SK-N-SH (cell line): ENCODE measurements at regions not wholly inside any gene's neighbourhood (a gene's known extent, or its start where the extent isn't known, plus 50 kb on each side); places are given as distances from the start of the nearest gene placed in this dataset.
A peak's percentile ranks its signal among the peaks of the same experiment; 100 is the strongest.

Experiments
- CTCF ChIA-PET: fragments of 300-600, 350-600 bp; formaldehyde crosslinking; extraction: SDS; loops from one replicate; lab custom pipeline; 2021; lab: Yijun Ruan, JAX
- POLR2A ChIA-PET: fragments of 350-600 bp; sonication (Branson Sonifier 250); formaldehyde crosslinking; extraction: SDS; loops from one replicate; lab custom pipeline; 2020; ENCODE audit warnings: antibody characterized with exemption, inconsistent platforms; lab: Yijun Ruan, JAX
- DNase-seq: peaks from one replicate; pipeline ENCODE4 v3.0.0; 2012
- H2AFZ ChIP-seq: fragments of 200-600 bp; sonication (generic); 2 replicates; pipeline ENCODE4 v1.8.1; 2016; ENCODE audit warnings: antibody characterized with exemption, mild to moderate bottlenecking, low read depth
- H3F3A ChIP-seq: fragments of 200-600 bp; sonication (generic); replicated peaks from 2 replicates; pipeline ENCODE3; 2016; ENCODE audit warnings: antibody characterized with exemption, mild to moderate bottlenecking; ENCODE audit not compliant: insufficient read depth
- H3K27ac ChIP-seq, 2 experiments: fragments of 200-500 bp in 1 of 2; fragments of 200-600 bp in 1 of 2; sonication (Bioruptor generic) in 1 of 2; sonication (generic), shearing (Covaris generic) in 1 of 2; 2 replicates each; pipeline versions ENCODE4 v1.5.1 to v1.6.1; 2014 to 2016; ENCODE audit warnings: low read depth in 2 of 2, inconsistent platforms in 1 of 2, low read length in 1 of 2, mild to moderate bottlenecking in 1 of 2, mixed read lengths in 1 of 2
- H3K27me3 ChIP-seq: fragments of 200-600 bp; sonication (generic), shearing (Covaris generic); 2 replicates; pipeline ENCODE4 v1.6.1; 2016; ENCODE audit warnings: mixed run types; ENCODE audit not compliant: insufficient read depth
- H3K36me3 ChIP-seq, 2 experiments: fragments of 200-500 bp in 1 of 2; fragments of 200-600 bp in 1 of 2; sonication (Bioruptor generic) in 1 of 2; sonication (generic) in 1 of 2; replicated peaks in 1 of 2; 2 replicates each; pipeline versions ENCODE3 to v1.5.1; 2014 to 2016; ENCODE audit warnings: low read length in 1 of 2, mild to moderate bottlenecking in 1 of 2; ENCODE audit not compliant: insufficient read depth in 2 of 2, control insufficient read depth in 1 of 2
- H3K4me1 ChIP-seq, 2 experiments: fragments of 200-500 bp in 1 of 2; fragments of 200-600 bp in 1 of 2; sonication (Bioruptor generic) in 1 of 2; sonication (generic), shearing (Covaris generic) in 1 of 2; 2 replicates each; pipeline versions ENCODE4 v1.5.1 to v1.6.1; 2014 to 2016; ENCODE audit warnings: low read depth in 1 of 2, low read length in 1 of 2, mixed run types in 1 of 2; ENCODE audit not compliant: insufficient read depth in 2 of 2, control insufficient read depth in 1 of 2
- H3K4me2 ChIP-seq: fragments of 200-600 bp; sonication (generic), shearing (Covaris generic); 2 replicates; pipeline ENCODE4 v1.6.1; 2017; ENCODE audit warnings: mixed run types
- H3K4me3 ChIP-seq, 2 experiments: fragments of 200-500 bp in 1 of 2; fragments of 200-600 bp in 1 of 2; sonication (Bioruptor generic) in 1 of 2; sonication (generic), shearing (Covaris generic) in 1 of 2; 2 replicates each; pipeline versions ENCODE4 v1.5.1 to v1.8.1; 2014 to 2016; ENCODE audit warnings: low read depth in 2 of 2, inconsistent platforms in 1 of 2, low read length in 1 of 2, mild to moderate bottlenecking in 1 of 2, mixed read lengths in 1 of 2, moderate library complexity in 1 of 2
- H3K79me2 ChIP-seq: fragments of 200-600 bp; sonication (generic); 2 replicates; pipeline ENCODE4 v1.8.1; 2017; ENCODE audit warnings: mild to moderate bottlenecking; ENCODE audit not compliant: insufficient read depth
- H3K9ac ChIP-seq: fragments of 200-600 bp; sonication (generic); 2 replicates; pipeline ENCODE4 v1.6.1; 2017; ENCODE audit warnings: mixed run types
- H3K9me2 ChIP-seq: fragments of 200-600 bp; sonication (generic); 2 replicates; pipeline ENCODE4 v1.6.1; 2017; ENCODE audit warnings: mixed run types
- H3K9me3 ChIP-seq: fragments of 200-600 bp; sonication (generic); 2 replicates; pipeline ENCODE4 v1.6.1; 2017; ENCODE audit warnings: mixed run types, mild to moderate bottlenecking, moderate library complexity
- H4K20me1 ChIP-seq: fragments of 200-600 bp; sonication (generic); 2 replicates; pipeline ENCODE4 v1.6.1; 2017; ENCODE audit warnings: mild to moderate bottlenecking, mixed run types; ENCODE audit not compliant: insufficient read depth
- CHD2 ChIP-seq: fragments of 150-350 bp; IDR thresholded peaks from 2 replicates; pipeline ENCODE4 v1.6.1; 2018; ENCODE audit warnings: low read length; ENCODE audit not compliant: partially characterized antibody
- ELF1 ChIP-seq: IDR thresholded peaks from 2 replicates; pipeline ENCODE4 v1.4.0; 2012
- EP300 ChIP-seq, 2 experiments: IDR thresholded peaks; 2 replicates each; pipeline versions ENCODE4 v1.4.0 to v1.6.1; 2012; ENCODE audit warnings: borderline replicate concordance in 1 of 2, low read depth in 1 of 2, low read length in 1 of 2
- FOXJ3 ChIP-seq: sonication (generic); formaldehyde crosslinking; IDR thresholded peaks from 2 replicates; pipeline ENCODE4 v1.5.1; 2020; ENCODE audit warnings: mild to moderate bottlenecking, missing genetic modification reagents
- GABPA ChIP-seq: IDR thresholded peaks from 2 replicates; pipeline ENCODE4 v1.4.0; 2012; ENCODE audit warnings: low read depth, mild to moderate bottlenecking
- GATA2 ChIP-seq: sonication (generic); formaldehyde crosslinking; IDR thresholded peaks from 2 replicates; pipeline ENCODE4 v1.5.0; 2020; ENCODE audit warnings: mild to moderate bottlenecking, missing genetic modification reagents
- MXI1 ChIP-seq: IDR thresholded peaks from 2 replicates; pipeline ENCODE4 v1.6.1; 2012; ENCODE audit warnings: mild to moderate bottlenecking, low read depth, low read length, improper control_type of control experiment
- NRF1 ChIP-seq: IDR thresholded peaks from 2 replicates; pipeline ENCODE4 v1.6.1; 2012; ENCODE audit warnings: low read depth, mild to moderate bottlenecking, low read length
- POLR2AphosphoS5 ChIP-seq: IDR thresholded peaks from 2 replicates; pipeline ENCODE4 v1.6.1; 2012; ENCODE audit warnings: low read depth, low read length
- RXRA ChIP-seq: IDR thresholded peaks from 2 replicates; pipeline ENCODE4 v1.4.0; 2012; ENCODE audit warnings: low read depth, mild to moderate bottlenecking, borderline replicate concordance
- SIN3A ChIP-seq: IDR thresholded peaks from 2 replicates; pipeline ENCODE4 v1.6.1; 2012; ENCODE audit warnings: low read depth, mild to moderate bottlenecking, low read length, moderate library complexity, borderline replicate concordance
- SMC3 ChIP-seq: IDR thresholded peaks from 2 replicates; pipeline ENCODE4 v1.6.1; 2012; ENCODE audit warnings: low read depth, low read length, improper control_type of control experiment
- TAF1 ChIP-seq: IDR thresholded peaks from 2 replicates; pipeline ENCODE4 v1.6.1; 2012; ENCODE audit warnings: low read depth, mild to moderate bottlenecking, low read length, moderate library complexity, borderline replicate concordance
- TEAD4 ChIP-seq: IDR thresholded peaks from 2 replicates; pipeline ENCODE4 v1.4.0; 2012; ENCODE audit warnings: mild to moderate bottlenecking, borderline replicate concordance; ENCODE audit not compliant: insufficient read depth
- YY1 ChIP-seq: IDR thresholded peaks from 2 replicates; pipeline ENCODE4 v1.4.0; 2012; ENCODE audit warnings: low read depth, mild to moderate bottlenecking
- WGBS: methylation state at CpG from one replicate; pipeline ENCODE4 v1.1.6; 2017; ENCODE audit warnings: low lambda C conversion rate; 5-methylcytosine and 5-hydroxymethylcytosine counted together
- TF ChIP-seq, protein P1 (sequence below): IDR thresholded peaks from 2 replicates; pipeline ENCODE4 v1.4.0; 2012; ENCODE audit warnings: low read depth, borderline replicate concordance
- TF ChIP-seq, protein P2 (sequence below): fragments of 150-350 bp; IDR thresholded peaks from 2 replicates; pipeline ENCODE4 v1.6.1; 2017; ENCODE audit warnings: antibody characterized with exemption, low read length, low read depth, borderline replicate concordance
- TF ChIP-seq, protein P3 (sequence below): IDR thresholded peaks from 2 replicates; pipeline ENCODE4 v1.4.0; 2012; ENCODE audit warnings: low read depth, borderline replicate concordance
- TF ChIP-seq, protein P4 (sequence below): IDR thresholded peaks from 2 replicates; pipeline ENCODE4 v1.4.0; 2012; ENCODE audit warnings: low read depth
- TF ChIP-seq, protein P5 (sequence below): fragments of 200-600 bp; sonication (generic); IDR thresholded peaks from 2 replicates; pipeline ENCODE4 v1.6.1; 2017; ENCODE audit warnings: antibody characterized with exemption, mild to moderate bottlenecking, moderate library complexity

DNA sequence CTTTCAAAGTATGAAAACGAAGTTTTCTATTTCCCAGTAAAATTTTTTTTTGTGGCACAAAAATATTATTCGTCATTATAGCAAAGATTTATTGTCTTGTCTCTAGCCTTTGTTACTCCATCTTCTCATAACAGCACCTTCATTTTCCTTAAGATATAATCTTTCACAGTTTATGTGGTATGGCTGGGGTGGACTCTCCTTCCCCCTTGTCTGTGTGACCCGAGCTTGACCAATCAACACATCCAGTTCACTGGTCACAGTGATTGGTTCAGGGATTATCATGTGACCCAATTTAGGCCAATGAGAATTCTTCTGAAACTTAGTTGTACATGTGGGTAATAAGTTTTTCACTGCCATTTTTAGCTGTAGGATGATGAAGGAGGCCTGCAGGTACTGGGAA, 71.2 kb upstream of the DCBLD2 start:
- Histone ChIP-seq H3K9ac (peak overlapping the region; percentile 70), H2AFZ (no peak overlapping the region), H3K36me3 (peaks cover 0 to 3% of the 10 kb centered on the region in 2 experiments), H3K27me3 (no peaks in the 10 kb centered on the region), H3K4me2 (0 out of 2 replicates have a peak overlapping the region, but pooled peaks have one; percentile 8), H4K20me1 (no peaks in the 10 kb centered on the region), H3K79me2 (peaks cover 69% of the 10 kb centered on the region), H3K27ac (peak overlapping the region; percentile 60 to 100; a peak in 3 of 4 replicates), H3K9me3 (no peaks in the 10 kb centered on the region), H3K4me3 (no peak overlapping the region), H3K4me1 (peaks cover 11 to 44% of the 10 kb centered on the region in 2 experiments), H3K9me2 (no peaks in the 10 kb centered on the region), H3F3A (peaks cover 55% of the 10 kb centered on the region)
- 60% methylated on average over 3 of the region's 3 CpGs for WGBS
- CTCF ChIA-PET, result interaction anchor here (0.7 to 1.2 kb wide), 2 partner anchors 21 to 22 kb away, joined by 3 to 4 read pairs; no protein-coding TSS in a partner anchor
- TF ChIP-seq GABPA (no peak), RXRA (no peak), TEAD4 (no peak), SMC3 (no peak), ELF1 (no peak)
- TF ChIP-seq, protein P1, sequence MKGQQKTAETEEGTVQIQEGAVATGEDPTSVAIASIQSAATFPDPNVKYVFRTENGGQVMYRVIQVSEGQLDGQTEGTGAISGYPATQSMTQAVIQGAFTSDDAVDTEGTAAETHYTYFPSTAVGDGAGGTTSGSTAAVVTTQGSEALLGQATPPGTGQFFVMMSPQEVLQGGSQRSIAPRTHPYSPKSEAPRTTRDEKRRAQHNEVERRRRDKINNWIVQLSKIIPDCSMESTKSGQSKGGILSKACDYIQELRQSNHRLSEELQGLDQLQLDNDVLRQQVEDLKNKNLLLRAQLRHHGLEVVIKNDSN, result peak; percentile 60; the same call in 1 of the 2 replicates
- TF ChIP-seq, protein P2, sequence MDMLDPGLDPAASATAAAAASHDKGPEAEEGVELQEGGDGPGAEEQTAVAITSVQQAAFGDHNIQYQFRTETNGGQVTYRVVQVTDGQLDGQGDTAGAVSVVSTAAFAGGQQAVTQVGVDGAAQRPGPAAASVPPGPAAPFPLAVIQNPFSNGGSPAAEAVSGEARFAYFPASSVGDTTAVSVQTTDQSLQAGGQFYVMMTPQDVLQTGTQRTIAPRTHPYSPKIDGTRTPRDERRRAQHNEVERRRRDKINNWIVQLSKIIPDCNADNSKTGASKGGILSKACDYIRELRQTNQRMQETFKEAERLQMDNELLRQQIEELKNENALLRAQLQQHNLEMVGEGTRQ, result no peak
- TF ChIP-seq, protein P3, sequence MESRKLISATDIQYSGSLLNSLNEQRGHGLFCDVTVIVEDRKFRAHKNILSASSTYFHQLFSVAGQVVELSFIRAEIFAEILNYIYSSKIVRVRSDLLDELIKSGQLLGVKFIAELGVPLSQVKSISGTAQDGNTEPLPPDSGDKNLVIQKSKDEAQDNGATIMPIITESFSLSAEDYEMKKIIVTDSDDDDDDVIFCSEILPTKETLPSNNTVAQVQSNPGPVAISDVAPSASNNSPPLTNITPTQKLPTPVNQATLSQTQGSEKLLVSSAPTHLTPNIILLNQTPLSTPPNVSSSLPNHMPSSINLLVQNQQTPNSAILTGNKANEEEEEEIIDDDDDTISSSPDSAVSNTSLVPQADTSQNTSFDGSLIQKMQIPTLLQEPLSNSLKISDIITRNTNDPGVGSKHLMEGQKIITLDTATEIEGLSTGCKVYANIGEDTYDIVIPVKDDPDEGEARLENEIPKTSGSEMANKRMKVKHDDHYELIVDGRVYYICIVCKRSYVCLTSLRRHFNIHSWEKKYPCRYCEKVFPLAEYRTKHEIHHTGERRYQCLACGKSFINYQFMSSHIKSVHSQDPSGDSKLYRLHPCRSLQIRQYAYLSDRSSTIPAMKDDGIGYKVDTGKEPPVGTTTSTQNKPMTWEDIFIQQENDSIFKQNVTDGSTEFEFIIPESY, result no peak
- POLR2A ChIA-PET, result no interaction called here
- DNase-seq, result no peak

DNA sequence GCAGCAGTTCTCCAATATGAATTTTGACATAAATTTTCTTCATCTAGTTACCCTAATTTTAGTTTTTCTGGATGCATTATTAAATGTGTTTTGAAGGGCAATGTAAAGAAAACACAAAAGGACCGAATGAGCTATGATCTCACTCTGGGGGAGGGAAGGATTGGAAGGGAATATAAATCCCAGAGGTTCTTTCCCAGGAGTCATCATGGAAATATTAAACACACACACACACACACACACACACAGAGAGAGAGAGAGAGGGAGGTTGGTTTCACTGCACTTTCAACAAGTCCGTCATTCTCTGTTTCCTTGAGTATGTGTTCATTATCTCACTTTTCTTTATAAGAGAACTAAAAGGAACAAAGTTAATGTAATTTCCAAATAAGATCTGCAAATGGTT, 70.7 kb upstream of the DCBLD2 start:
- Histone ChIP-seq H3K79me2 (peaks cover 74% of the 10 kb centered on the region), H3K9me3 (no peaks in the 10 kb centered on the region), H3K27me3 (no peaks in the 10 kb centered on the region), H3K4me1 (peaks cover 14 to 45% of the 10 kb centered on the region in 2 experiments), H3K27ac (peak overlapping the region; percentile 60 to 100; a peak in 3 of 4 replicates), H3K4me2 (peak overlapping the region; percentile 60), H3K9ac (peak overlapping the region; percentile 70), H3K36me3 (peaks cover 0 to 3% of the 10 kb centered on the region in 2 experiments), H2AFZ (no peak overlapping the region), H3F3A (peaks cover 55% of the 10 kb centered on the region), H3K9me2 (no peaks in the 10 kb centered on the region), H4K20me1 (no peaks in the 10 kb centered on the region), H3K4me3 (no peak overlapping the region)
- ChIA-PET CTCF (interaction anchor here (1.2 kb wide), 1 partner anchor 22 kb away, joined by 4 read pairs; no protein-coding TSS in a partner anchor), POLR2A (no interaction called here)
- 13% methylated on average over 2 of the region's 2 CpGs for WGBS
- DNase-seq, result no peak
- TF ChIP-seq YY1 (0 out of 2 replicates have a peak, but pooled peaks have one; percentile 39), FOXJ3 (no peak), CHD2 (no peak), NRF1 (no peak), GABPA (no peak), MXI1 (no peak), RXRA (peak; percentile 64; the same call in 1 of the 2 replicates), GATA2 (CRISPR knock-in tag) (no peak), SIN3A (peak; percentile 64; the same call in 1 of the 2 replicates), TEAD4 (peak; percentile 82), TAF1 (peak; percentile 70; the same call in 1 of the 2 replicates), POLR2AphosphoS5 (peak; percentile 71; the same call in 1 of the 2 replicates), EP300 (IDR thresholded peaks at IDR 0.05; ENCODE audit: borderline replicate concordance in 1 of 2, low read depth in 1 of 2, low read length in 1 of 2) (peak in 1 of 2 experiments; percentile 86; a peak in 2 of 4 replicates)
- TF ChIP-seq, protein P2, result no peak
- TF ChIP-seq, protein P4, sequence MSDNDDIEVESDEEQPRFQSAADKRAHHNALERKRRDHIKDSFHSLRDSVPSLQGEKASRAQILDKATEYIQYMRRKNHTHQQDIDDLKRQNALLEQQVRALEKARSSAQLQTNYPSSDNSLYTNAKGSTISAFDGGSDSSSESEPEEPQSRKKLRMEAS, result peak; percentile 76
- TF ChIP-seq, protein P5, sequence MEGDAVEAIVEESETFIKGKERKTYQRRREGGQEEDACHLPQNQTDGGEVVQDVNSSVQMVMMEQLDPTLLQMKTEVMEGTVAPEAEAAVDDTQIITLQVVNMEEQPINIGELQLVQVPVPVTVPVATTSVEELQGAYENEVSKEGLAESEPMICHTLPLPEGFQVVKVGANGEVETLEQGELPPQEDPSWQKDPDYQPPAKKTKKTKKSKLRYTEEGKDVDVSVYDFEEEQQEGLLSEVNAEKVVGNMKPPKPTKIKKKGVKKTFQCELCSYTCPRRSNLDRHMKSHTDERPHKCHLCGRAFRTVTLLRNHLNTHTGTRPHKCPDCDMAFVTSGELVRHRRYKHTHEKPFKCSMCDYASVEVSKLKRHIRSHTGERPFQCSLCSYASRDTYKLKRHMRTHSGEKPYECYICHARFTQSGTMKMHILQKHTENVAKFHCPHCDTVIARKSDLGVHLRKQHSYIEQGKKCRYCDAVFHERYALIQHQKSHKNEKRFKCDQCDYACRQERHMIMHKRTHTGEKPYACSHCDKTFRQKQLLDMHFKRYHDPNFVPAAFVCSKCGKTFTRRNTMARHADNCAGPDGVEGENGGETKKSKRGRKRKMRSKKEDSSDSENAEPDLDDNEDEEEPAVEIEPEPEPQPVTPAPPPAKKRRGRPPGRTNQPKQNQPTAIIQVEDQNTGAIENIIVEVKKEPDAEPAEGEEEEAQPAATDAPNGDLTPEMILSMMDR, result no peak
